NCI-H187 treated with DMSO at 0.1 percent for 48 hours (cell line): ENCODE measurements at regions not wholly inside any gene's neighbourhood (a gene's known extent, or its start where the extent isn't known, plus 50 kb on each side); places are given as distances from the start of the nearest gene placed in this dataset.

ENCODE experiments used
- DNase-seq: peaks from one replicate; lab custom pipeline; 2025; lab: John Stamatoyannopoulos, UW

- no peak for DNase-seq
Measured at GRCh38 chr10:71023704-71024283, 135.4 kb upstream of the PCBD1 start.

DNA sequence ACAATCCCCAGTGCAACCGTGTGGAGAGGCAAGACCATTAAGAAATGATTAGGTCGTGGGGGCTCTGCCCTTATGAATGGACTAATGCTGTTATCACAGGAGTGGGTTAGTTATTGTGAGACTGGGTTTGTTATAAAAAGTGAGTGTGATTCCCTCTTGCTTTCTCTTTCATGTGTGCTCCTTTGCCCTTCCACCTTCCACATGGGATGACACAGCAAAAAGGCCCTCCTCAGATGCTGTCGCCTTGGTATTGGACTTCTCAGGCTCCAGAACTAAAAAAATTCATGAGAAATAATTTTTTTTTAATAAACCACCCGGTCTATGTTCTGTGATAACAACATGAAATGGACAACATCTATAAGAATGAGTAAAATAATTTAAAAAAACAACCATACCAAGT, 136.1 kb upstream of the PCBD1 start:
- DNase-seq = no peak

GRCh38 chr10:71025535-71025934, 137.2 kb upstream of the PCBD1 start:
- no peak for DNase-seq

DNA sequence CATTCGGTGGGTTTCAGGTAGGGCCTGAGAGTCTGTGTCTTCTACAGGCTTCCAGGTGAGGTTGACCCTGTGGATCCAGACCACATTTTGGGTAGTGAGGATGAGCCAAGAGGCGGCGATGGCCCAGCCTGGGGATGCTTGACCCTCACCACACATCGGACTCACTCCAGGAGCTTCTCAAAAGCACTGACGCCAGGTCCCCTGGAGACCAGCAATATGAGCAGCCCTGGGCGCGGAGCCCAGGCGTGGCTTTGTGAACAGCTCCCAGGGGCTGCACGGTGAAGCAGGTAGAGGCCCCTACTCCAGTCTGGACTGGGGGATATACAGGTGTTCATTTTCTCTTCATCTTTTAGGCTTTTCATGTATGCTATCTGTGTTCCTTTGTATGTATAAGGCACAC, 139.7 kb upstream of the PCBD1 start:
- no peak for DNase-seq

DNA sequence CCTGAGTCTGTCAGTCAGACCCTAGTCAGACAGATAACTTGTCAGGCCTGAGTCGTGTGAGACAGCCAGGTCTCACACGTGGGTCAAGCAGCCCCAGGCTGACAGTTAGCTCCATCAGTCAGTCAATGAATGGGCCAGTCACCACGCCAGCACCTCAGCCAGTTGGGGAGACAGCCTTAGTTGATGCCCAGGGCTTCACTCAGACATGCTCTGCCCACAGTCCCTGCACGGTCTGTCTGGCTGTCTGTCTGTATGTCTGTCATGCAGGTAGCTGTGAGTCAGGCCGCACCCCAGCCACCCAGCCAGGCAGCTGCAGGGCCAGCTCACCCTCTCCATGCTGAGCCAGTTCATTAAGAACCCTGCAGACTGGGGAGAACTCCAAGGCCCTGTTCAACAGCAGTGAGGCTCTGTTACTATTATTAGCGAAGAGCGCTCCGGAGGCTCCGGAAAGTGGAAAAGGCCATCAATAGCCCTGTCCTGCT, 141.1 kb upstream of the PCBD1 start:
- DNase-seq = no peak

DNA sequence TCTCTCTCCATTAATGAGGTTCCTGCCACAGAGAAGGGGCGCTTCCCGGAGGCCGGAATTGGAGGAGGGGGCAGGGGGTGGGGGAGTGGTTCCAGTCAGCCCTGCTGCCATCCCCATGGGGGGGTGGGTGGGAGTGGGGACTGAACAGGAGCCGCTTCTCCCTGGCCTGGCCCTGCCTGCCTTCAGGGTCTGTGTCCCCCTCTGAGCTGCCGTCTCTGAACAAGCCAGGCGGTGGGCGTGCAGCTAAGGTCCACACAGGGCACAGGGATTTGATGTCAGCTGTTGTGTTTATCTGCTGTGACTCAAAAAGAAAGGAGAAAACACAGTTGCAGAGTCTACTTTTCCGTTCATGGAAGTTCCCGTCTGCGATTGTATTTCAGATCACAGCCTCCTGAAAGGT, 141.5 kb upstream of the PCBD1 start:
- DNase-seq = no peak

DNA sequence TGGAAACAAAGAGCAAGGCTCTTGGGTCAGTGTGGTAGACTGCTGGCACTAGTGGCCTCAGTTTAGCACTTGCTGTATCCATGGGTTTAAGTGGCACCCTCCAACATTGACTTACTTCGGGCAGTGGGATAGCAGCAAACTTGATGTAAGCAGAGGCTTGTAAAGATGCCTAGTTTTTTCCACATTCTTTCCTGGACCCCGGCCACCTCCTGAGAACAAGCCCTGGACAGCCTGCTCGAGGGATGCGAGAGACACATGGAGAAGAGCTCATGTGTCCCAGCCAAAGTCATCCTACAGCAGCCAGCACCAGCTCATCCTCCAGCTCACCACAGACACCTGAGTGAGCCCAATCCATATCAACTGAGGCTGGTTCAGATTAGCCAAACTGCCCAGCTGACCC, 142.7 kb upstream of the PCBD1 start:
- no peak for DNase-seq

GRCh38 chr10:71031603-71032002, 143.2 kb upstream of the PCBD1 start:
- DNase-seq = no peak

DNA sequence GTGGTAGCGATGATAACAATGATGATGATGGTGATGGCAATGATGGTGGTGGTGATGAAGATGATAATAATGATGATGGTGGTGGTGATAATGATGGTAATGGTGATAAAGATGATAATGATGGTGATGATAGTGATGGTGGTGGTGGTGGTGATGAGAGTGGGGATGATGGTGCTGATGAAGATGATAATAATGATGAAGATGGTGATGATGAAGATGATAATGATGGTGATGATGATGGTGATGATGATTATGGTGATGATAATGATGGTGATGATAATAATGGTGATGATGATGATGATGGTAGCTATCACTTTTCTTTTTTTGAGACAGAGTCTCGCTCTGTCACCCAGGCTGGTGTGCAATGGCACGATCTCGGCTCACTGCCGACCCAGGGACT, 144.5 kb upstream of the PCBD1 start:
- DNase-seq = no peak

DNA sequence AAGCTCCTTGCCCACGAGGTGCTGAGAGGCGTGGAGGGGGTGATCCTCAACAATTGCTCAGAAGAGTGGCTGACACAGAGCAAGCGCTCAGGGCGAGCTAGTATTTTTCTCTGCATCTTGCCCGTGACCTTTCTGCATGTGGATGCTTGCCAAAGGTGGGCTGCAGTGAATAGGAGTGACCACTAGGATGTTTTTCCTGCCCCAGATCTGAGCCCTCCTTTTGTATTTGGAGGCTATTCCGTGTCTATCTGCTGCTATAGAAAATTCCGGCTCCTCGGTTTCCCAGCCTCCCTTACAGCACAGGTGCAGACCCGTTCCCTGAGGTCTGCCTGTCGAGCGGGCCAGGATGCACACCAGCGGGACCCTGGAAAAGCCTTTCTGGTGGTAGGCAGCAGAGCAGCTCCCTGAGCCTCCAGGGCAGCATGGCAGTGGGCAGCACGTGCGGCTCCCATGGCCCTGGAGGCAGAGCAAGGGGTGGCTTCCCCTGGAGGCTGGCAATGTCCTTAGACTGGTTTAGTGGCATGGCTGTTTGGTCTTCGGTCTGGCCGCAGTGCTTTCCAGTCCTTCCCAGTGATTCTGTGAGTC, 145.1 kb upstream of the PCBD1 start:
- no peak for DNase-seq

- no peak for DNase-seq
Measured at GRCh38 chr10:71035511-71036296, 147.3 kb upstream of the PCBD1 start.

DNA sequence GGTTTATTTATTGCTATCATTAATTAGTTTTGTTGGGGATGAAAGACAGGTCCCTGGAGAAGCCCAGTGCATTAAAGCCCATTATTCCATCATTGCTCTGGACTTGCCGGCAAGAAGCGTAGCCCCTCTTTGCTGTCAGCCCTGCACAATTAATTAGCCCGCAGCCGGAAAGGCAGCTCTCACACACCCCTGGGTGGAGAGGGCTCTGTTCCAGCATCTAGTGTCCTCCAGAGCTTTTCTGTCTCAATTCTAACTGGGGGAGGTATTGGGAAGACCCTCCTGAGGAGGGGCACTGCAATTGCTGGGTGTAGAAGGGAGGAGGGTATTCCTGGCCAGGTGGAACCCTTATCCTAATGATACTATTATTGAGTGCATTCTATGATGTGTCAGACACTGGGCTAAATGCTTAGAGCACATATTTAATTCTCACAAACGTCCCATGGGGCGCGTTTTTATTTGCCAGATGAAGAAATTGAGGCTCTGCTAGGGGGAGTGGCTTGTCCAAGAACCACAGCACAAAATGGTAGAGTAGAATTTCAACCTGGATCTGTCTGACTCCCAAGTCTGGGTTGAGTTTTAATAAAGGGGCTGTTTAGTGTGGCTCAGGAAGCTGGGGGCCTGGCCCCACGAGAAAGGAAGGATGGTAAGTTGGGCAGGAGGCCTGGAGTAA, 148.1 kb upstream of the PCBD1 start:
- DNase-seq = no peak

DNA sequence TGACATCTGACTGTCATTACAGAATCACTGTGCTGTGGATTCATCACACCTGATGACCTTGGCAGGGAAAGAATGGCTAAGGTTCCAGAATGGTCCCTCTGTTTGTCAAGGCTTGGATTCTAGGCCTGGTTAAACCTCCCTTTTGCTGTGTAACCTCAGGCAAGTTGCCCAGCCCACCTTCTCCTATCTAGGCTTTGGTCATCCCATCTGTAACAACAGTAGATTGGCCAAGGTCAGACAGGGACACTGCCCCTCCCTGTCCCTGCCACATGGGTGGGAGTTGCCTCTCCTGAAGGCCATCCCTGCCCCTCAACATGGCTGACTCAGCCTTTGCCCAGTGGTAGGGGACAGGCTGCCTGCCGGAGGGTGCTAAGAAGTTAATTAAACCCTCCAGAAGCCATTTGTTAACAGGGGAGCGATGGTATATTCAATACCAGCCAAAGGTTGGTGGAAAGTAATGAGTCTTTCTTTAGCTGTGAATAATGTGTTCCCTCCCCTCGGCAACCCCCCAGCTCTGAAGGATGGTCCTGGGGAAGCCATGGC, 149.8 kb upstream of the PCBD1 start:
- no peak for DNase-seq

DNA sequence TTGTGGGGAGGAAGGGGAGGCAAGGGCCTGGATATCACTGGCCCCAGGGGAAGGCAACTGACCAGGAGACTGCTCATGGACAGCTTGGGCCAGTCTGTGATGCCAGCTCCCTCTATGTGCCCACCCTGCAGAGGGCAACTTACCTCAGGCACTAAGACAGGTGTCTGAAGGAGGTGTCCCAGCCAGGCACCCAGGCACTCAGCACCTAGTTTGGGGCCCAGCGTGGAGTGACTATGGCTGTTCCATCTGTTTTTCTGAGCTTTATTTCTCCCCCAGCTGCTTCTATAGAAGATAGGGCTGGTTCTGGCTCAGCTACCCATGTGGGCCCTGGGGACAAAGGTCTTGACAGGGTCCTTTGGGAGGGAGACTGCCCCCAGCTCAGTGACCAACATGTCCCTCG, 150.6 kb upstream of the PCBD1 start:
- no peak for DNase-seq

DNA sequence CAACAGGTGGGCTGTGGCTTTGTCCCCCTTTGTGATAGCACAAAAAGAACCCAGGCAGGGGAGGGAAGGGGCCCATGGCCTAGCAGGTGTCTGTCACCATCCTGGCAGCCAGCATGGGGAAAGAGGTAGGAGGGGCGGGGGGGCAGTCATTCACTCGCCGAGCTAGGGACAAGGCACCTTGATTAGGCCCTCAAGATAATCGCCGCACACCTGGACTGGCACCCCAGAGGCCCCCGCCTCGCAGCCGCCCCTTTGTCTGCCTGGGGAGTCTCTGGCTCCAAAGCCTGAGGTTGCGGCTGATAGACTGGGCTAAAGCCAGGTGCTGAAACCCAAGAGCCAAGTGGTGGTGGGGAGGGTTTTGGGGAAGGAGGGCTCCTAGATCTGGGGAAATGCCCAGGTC, 151.2 kb upstream of the PCBD1 start:
- DNase-seq = no peak

GRCh38 chr10:71040343-71040742, 152.0 kb upstream of the PCBD1 start:
- DNase-seq = no peak

DNA sequence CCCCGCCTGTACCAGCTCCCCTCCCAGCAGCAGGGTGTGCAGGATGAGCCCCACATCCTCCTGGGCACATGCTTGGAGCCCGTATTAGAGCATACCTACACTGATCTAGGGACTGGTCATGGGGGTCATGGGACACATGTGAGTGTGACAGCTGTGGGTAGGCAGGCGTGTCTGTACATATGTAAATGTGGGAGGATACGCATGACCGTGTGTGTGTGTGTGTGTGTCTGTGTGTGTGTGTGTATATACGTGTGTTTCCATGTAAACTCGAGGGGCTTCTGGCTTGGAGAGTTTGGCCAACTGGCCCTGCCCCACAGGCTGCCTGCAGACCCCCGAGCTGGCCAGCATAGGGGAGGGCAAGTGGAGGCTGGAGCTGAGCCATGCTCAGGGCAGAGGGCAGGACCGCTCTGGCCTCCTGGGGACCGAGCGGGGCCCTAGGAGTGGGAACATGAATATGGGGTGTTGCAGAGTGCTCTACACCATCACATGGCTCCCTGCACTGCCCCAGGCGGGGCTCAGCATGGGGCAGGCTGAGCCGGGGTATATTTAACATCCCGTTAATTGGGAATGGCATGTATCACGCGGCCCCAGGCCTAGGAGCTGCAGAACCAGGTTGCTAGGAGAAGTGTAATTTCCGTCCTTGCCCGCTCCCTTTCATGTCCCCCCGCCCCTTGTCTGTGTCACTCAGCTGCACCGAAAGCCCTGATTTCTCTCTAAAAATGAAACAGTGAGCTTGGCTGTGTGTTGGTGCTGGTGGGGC, 152.7 kb upstream of the PCBD1 start:
- no peak for DNase-seq

DNA sequence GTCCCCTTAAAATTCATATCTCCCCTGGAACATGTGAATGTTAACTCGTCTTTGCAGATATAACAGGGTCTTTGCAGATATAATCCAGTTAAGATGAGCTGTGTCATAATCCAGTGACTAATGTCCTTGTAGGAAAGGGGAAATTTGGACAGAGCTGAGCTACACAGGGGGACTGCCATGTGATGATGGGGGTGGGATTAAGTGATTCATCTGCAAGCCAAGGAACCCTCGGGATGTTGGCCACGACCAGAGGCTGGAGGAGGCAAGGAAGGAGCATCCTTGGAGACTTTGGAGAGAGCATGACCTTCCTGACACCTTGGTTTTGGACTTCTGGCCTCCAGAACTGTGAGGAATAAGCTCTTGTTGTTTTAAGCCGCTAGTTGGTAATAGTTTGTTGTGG, 153.9 kb upstream of the PCBD1 start:
- no peak for DNase-seq

GRCh38 chr10:71042699-71043098, 154.3 kb upstream of the PCBD1 start:
- DNase-seq = no peak

- DNase-seq = no peak
Measured at GRCh38 chr10:71043858-71044257, 155.5 kb upstream of the PCBD1 start.

DNA sequence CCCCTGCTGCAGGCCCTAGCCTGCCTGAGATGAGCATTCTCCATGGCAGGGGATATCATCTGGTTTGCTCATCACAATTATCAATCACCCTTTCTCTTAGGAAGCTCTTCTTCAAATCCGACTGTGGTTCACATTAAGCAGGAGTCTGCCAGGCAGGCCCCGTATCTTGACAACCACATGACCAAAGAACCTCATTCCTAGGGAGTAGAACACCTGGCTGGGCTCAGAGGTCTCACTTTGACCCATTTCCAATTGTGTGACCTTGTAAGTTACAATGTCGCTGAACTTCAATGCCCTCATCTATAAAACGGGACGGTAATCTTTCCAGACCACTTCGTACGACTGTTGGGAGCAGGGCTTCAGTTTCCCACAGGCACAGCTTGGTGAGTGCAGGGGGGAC, 156.4 kb upstream of the PCBD1 start:
- no peak for DNase-seq
